ENCODE measurements at regions not wholly inside any gene's neighbourhood (a gene's known extent, or its start where the extent isn't known, plus 50 kb on each side); places are given as distances from the start of the nearest gene placed in this dataset.

GRCh38 chr16:76190480-76190879 is 86.7 kb upstream of the CNTNAP4 start:
- DNase-seq, result no peak

DNA sequence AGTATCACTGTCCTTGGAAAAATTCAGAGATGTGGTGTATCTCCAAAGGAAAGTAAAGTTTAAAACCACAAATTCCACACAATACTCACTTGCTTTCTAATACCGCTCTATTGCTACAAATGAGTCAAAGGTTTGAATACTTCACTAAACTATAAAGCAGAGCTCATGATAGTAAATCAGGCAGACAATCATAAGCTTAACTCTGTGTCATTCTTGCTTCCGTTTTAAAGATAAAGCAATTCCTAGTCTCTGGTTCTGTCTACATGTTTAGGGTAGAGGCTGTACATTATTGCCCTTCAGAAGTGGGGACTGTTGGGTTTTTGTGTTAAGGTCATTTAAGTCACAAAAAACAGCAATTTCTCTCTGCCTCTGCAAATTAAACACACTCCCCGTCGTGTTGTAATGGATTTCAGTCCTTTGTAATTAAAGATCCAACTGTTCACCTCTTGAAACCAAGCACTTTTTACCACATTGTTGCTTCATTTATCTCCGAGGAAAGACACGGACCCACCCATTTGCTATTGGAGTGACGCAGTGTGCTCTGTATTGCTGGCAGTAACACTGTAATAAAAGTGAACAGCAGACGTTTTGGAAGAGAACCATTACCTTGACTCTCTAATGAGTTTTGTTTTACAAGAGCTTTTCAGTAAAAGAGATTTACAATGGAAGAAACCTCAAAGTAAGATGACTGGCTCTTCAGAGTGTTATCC is 83.1 kb upstream of the CNTNAP4 start:
- DNase-seq, result no peak

- DNase-seq, result no peak
These were observed 82.6 kb upstream of the CNTNAP4 start for GRCh38 chr16:76194616-76195015.

- no peak for DNase-seq
These were observed 82.1 kb upstream of the CNTNAP4 start for GRCh38 chr16:76195056-76195455.

GRCh38 chr16:76195648-76196047 is 81.6 kb upstream of the CNTNAP4 start:
- DNase-seq, result no peak

DNA sequence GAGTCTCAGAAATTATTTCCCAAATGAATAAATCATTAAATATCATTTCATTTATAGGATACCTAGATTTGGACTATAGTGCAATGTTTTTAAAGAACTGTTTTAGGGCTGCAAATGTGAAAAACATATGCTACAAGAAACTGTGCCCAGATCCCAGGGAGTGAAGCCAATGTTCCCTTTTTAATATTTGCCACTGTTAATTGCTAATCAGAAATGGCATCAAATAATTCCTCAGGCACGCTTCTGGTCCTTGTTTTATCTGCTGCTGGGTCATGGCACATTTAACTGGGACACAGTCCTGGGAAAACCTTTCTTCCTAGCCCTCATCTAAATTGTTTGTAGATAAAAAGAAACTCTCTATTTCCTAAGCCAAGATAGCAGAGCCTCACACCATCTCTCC is 79.3 kb upstream of the CNTNAP4 start:
- no peak for DNase-seq

DNA sequence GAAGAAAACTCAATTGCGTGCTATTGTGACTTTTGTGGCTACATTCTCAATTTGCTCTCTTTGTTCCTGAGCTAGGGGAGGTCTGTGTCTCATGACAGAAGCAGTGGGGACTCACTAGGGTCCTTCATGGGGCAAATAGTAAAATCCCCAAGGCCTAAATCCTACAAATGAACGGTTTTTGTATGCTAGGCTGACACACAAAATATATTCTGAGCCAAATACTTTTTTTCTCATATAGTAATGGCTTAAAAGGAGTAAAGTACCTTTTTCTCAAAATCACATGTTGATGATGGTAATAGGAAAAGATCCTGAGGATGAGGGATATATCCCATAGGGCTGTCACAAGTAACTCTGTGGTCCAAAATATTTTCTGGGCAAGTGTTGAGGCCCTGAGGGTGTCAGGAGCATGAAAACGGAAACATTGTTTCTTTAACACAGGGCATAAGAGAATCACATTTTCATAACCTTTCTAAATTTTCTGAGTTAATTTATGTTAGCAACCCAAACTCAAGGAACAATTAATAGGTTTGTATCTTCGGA is 77.5 kb upstream of the CNTNAP4 start:
- DNase-seq, result no peak

DNA sequence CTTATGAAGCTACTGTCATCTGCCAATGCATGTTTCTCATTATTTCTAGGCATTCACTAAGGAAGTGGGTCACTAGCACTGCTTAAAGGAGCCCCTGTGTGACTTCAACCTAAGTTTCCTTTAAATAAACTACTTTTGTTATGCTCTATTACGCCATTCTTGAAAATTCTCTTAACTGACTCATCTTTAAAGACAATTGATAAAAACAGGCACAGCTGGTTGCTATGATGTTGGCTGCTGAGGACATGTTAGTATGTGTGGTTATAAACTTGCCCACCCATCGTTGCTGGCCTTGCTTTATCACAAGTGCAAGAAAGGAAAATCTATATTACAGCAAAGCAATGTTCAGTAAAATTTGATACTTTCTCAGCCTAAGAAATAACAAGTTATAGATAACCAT is 75.8 kb upstream of the CNTNAP4 start:
- DNase-seq, result no peak

DNA sequence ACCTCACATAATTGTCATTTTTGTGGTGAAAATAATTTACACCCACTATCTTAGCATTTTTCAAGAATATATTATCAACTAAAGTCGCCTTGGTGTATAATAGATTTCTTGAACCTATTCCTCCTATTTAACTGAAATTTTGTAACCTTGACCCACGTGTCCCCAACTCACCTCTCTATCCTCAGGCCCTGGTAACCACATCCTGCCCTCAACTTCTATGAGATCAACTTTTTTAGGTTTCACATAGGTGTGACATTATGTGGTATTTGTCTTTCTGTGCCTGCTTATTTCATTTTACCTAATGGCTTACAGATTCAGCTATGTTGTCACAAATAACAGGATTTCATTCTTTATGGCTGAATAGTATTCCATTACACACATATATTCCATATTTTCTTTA is 73.0 kb upstream of the CNTNAP4 start:
- no peak for DNase-seq

DNA sequence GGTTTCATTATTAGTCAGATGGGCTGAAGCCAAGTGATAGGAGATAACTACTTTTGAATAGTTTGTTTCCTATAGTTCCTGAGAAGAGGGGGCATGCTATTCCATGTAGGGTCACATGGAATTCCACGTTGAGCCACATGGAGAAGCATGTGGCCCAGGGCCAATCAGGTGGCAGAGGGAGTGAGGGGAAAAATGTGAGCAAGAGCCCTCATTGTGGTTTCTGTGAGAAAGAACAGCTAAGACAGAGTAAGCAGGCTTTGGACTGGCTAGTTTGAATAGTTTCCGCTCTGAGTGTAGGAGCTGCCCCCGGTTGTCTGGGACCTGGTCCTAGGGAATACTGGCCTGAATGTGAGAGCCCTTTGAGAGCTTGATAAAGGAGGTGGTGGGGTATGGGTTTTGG is 69.9 kb upstream of the CNTNAP4 start:
- DNase-seq, result no peak

DNA sequence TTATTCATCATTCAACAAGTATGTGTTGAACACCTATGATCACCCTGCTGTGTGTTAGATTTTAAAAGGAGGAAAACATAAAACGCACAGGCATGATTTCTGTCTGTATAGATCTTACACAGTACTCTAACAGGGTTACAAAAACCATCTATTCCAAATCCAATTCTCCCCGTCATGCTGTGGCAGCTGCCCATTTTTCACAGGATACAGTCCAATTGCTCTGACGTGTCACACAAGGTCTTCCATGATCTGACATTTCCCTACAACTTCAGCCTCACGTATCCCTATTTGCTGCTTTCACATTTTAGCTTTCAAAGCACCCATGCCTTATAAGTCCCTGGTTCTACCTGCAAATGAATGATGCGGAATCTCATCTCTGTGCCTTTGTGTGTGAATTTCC is 67.0 kb upstream of the CNTNAP4 start:
- no peak for DNase-seq

DNA sequence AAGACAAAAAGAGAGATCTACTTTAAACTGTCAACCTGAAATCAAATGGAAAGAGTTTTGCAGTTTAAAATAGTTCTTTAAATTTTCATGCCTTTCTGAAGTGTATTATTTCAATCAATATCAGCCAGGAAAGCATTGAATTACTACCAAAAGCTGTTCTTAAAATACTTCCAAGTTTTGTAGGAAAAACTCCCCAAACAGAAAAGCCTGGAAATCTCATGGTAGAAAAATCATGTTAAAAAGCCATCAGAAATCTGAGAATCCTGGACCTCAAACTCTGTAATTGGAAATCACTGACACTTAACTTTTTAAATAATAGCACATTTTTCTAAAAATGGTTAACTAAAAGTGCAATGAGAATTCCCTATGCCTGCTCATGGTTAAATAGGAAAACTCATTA is 63.3 kb upstream of the CNTNAP4 start:
- DNase-seq, result no peak

GRCh38 chr16:76214856-76215255 is 62.3 kb upstream of the CNTNAP4 start:
- no peak for DNase-seq

DNA sequence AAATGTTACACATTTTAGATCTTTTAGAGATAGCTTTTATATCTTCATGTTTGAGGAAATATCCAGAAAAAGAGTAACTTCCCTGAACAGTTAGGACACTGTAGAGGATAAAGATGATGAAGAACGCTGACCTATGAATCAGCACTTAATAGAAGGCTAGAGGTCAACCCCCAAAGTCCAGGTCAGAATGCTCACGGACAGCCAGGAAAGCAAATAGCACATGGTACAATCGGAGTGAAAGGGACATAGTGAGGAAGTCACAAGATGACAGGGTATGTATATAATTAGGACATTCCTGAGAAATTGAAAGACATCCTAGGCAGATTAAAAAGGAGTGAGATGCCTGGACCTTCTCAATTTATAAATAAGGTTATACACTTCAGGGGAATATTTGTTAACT is 55.1 kb upstream of the CNTNAP4 start:
- DNase-seq, result no peak

DNA sequence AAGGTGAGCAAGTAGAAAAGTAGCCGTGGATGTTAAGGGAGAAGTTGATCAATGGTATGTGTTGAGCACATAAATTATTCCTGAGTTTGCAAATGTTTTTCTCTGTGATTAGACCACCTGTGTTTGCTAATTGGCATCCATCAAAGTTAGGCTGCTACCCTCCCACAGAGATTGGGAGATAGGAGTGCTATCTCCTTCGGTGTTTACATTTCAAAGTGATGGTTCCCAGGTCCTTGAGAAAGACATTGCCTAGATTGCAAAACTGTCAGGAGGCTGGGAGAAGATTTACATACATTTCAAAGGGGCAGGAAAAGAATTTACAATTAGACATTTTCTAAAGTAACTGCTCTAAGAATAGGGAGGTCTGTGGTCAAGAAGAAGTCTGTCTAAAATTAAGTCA is 54.3 kb upstream of the CNTNAP4 start:
- DNase-seq, result no peak

DNA sequence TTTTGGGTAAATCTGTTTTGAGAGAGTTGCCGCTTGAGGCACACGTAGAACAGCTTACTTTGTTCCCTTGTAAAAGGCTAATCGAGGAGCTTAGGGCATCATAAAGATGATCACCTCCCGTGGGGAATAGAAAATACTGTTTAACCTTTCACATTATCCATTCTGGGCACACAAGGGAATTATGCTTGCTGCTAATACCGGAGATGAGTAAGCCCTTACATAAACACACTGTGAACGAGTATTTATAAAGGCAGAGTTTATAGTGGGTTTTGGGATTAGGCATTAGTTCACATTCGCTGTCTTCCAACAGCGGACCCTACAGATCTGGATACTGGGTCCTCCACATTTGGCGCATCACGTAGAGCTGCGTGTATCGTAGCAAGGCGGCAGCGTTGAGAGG is 51.2 kb upstream of the CNTNAP4 start:
- no peak for DNase-seq

DNA sequence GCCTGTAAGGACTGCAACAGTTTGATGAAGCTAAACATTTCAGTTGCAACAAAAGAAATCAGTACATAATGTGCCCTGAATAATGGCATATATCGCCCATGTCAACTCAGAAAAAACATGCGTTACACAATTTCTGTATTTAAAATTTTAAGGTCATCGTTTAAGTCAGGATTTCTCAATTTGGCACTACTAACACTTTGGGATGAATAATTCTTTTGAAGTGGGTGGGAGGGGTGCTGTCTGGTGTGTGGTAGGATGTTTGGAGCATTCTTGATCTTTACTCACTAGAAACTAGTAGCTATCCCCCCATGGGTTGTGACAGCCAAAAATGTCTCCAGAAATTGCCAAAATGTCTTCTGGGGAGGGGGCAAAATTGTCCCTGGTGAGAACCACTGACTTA is 50.7 kb upstream of the CNTNAP4 start:
- DNase-seq, result no peak
